ENCODE measurements at regions not wholly inside any gene's neighbourhood (a gene's known extent, or its start where the extent isn't known, plus 50 kb on each side); places are given as distances from the start of the nearest gene placed in this dataset.

DNA sequence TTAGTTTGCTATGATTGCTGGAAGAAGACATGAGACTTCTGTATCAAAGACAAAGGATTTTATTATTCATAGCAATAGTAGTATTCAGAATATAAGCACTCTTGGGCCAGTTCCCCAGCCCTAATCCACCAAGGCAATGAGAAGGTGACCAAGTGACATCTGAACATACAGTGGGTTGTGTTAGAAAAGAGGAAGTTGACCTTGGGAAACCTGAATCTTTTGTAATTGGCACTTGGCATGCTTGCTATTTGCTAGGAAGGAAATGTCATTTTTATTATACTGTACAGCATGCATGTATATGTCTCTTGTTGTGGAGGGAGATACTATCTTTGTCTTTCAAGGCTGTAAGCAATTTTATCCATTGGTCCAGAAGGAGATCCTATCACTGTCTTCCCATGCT is 216.1 kb upstream of the FAT1 start:
- H3K9me3 ChIP-seq: no peaks in the 10 kb centered on the region
- H3K27me3 ChIP-seq: no peaks in the 10 kb centered on the region
- H3K4me1 ChIP-seq: peaks cover 0 to 30% (median 0%) of the 10 kb centered on the region in 3 donors
- H3K27ac ChIP-seq: no peak overlapping the region
- H3K36me3 ChIP-seq: no peaks in the 10 kb centered on the region
- H3K4me3 ChIP-seq: no peak overlapping the region
- no peak for TF ChIP-seq POLR2AphosphoS5 (IDR thresholded peaks at IDR 0.05)
- TF ChIP-seq EP300 (IDR thresholded peaks at IDR 0.05): no peak
- TF ChIP-seq, protein P1, sequence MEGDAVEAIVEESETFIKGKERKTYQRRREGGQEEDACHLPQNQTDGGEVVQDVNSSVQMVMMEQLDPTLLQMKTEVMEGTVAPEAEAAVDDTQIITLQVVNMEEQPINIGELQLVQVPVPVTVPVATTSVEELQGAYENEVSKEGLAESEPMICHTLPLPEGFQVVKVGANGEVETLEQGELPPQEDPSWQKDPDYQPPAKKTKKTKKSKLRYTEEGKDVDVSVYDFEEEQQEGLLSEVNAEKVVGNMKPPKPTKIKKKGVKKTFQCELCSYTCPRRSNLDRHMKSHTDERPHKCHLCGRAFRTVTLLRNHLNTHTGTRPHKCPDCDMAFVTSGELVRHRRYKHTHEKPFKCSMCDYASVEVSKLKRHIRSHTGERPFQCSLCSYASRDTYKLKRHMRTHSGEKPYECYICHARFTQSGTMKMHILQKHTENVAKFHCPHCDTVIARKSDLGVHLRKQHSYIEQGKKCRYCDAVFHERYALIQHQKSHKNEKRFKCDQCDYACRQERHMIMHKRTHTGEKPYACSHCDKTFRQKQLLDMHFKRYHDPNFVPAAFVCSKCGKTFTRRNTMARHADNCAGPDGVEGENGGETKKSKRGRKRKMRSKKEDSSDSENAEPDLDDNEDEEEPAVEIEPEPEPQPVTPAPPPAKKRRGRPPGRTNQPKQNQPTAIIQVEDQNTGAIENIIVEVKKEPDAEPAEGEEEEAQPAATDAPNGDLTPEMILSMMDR (IDR thresholded peaks at IDR 0.05): no peak
- no peak for TF ChIP-seq POLR2A (IDR thresholded peaks at IDR 0.05)
- ATAC-seq: no peak

DNA sequence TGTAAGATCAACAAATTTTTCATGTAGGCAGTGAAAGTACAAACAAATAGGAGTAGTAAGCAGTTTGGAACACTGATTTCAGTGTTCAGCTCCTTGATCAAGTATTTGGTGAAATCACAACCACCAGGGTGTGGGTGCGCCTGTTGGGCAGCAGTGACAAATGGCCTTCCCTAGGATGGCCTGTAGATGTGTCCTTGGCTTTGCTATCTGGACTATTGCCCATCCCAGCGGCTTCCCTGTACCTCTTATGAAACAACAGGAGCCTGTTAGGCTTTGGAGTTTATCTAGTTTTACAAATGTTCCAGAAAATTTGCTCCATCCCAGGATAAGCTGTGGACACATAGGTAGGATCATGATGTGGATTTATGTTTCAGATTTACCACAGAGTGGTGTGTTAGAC is 216.8 kb upstream of the FAT1 start:
- no peak for ATAC-seq
- Histone ChIP-seq H3K4me3 (no peak overlapping the region), H3K4me1 (peaks cover 0 to 30% (median 0%) of the 10 kb centered on the region in 3 donors), H3K27me3 (no peaks in the 10 kb centered on the region), H3K27ac (no peak overlapping the region), H3K36me3 (no peaks in the 10 kb centered on the region), H3K9me3 (no peaks in the 10 kb centered on the region)
- TF ChIP-seq EP300 (IDR thresholded peaks at IDR 0.05) (no peak), POLR2A (IDR thresholded peaks at IDR 0.05) (no peak), POLR2AphosphoS5 (IDR thresholded peaks at IDR 0.05) (no peak)
- TF ChIP-seq, protein P1 (IDR thresholded peaks at IDR 0.05): no peak
- 80 to 90% methylated on average over 2 of the region's 2 CpGs for WGBS, 2 donors (ENCODE audit: low coverage in 1 of 2)

DNA sequence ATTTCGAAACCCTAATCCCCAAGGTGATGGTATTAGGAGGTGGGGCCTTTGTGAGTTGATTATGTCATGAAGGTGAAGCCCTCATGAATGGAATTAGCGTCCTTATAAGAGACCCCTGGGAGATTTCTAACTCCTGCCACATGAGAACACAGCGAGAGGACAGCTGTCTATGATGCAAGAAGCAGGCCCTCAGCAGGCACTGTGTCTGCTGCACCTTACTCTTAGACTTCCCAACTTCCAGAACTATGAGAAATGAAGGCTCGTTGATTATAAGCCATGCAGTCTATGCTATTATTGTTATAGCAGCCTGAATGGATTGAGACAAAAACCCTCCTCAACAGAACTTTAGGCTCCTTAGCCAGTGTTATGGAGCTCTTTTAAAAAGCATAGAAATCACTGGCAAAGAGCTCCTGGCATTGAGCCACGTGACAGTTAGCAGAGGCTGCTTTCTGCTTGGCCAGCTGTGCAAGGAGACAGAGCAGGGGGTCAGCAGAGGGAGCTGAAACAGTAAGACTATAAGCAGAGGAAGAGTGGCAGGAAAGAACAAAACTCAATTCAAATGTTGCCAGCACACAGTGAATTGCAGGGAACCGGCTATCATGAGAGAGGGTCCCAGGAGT is 219.2 kb upstream of the FAT1 start:
- H3K27ac ChIP-seq: no peak overlapping the region
- no peaks in the 10 kb centered on the region for H3K9me3 ChIP-seq
- no peaks in the 10 kb centered on the region for H3K36me3 ChIP-seq
- TF ChIP-seq, protein P1 (IDR thresholded peaks at IDR 0.05): no peak
- 52 to 55% methylated on average over 5 to 6 of the region's 6 CpGs for WGBS, 2 donors (ENCODE audit: low coverage in 1 of 2)
- H3K4me1 ChIP-seq: peaks cover 0 to 11% (median 0%) of the 10 kb centered on the region in 3 donors
- H3K4me3 ChIP-seq: no peak overlapping the region
- H3K27me3 ChIP-seq: no peaks in the 10 kb centered on the region
- ATAC-seq: no peak

DNA sequence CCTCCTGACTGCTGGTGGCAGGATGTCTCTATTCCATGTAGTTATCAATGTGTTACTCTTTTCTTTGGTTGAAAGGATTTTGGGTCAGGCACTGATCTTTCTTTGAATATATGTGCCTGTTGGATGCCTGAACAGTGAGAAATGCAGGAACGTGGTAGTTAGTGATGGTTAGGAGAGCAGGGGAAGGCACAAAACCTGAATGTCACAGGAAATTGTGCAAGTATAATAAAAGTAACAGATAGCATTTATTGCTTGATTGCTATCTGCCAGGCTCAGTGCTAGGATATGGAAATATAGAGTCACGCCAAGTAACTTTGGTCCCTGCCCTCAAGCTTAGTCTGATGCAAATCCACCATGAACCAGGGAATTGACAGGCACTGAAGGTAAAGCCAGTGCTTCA is 219.8 kb upstream of the FAT1 start:
- H3K27ac ChIP-seq: no peak overlapping the region
- H3K36me3 ChIP-seq: no peaks in the 10 kb centered on the region
- H3K27me3 ChIP-seq: no peaks in the 10 kb centered on the region
- no peak overlapping the region for H3K4me3 ChIP-seq
- no peaks in the 10 kb centered on the region for H3K9me3 ChIP-seq
- no peak for ATAC-seq
- 80 to 85% methylated on average over 1 to 2 of the region's 2 CpGs for WGBS, 2 donors (ENCODE audit: low coverage in 1 of 2)
- peaks cover 0 to 11% (median 0%) of the 10 kb centered on the region in 3 donors for H3K4me1 ChIP-seq
- no peak for TF ChIP-seq EP300 (IDR thresholded peaks at IDR 0.05)
- no peak for TF ChIP-seq POLR2A (IDR thresholded peaks at IDR 0.05)
- no peak for TF ChIP-seq POLR2AphosphoS5 (IDR thresholded peaks at IDR 0.05)
- TF ChIP-seq, protein P1 (IDR thresholded peaks at IDR 0.05): no peak

DNA sequence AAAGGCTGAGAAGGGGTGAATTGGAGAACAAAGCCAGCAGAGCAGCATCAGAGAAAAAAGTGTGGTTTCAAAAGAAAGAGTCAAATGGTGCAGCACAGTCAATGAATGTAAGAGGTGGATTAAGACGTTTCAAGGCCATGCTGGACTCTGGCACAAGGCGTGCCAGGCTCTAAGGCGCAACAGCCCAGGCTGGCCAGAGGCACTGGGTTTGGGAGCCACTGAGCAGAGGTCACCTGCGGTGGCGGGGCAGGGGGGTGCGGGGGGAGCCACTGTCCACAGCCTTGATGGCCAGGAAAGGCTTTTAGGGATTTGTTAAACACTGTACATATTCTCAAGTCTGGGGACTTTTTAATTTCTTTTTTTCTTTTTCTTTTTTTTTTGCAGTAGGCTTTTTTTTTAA is 222.5 kb upstream of the FAT1 start:
- Histone ChIP-seq H3K27me3 (no peaks in the 10 kb centered on the region), H3K4me3 (no peak overlapping the region), H3K4me1 (peaks cover 0 to 11% (median 0%) of the 10 kb centered on the region in 3 donors), H3K36me3 (no peaks in the 10 kb centered on the region), H3K9me3 (no peaks in the 10 kb centered on the region), H3K27ac (no peak overlapping the region)
- ATAC-seq: no peak
- TF ChIP-seq POLR2AphosphoS5 (IDR thresholded peaks at IDR 0.05) (no peak), POLR2A (IDR thresholded peaks at IDR 0.05) (no peak), EP300 (IDR thresholded peaks at IDR 0.05) (no peak)
- TF ChIP-seq, protein P1 (IDR thresholded peaks at IDR 0.05): no peak
- 89 to 94% methylated on average over 3 to 6 of the region's 6 CpGs for WGBS, 2 donors (ENCODE audit: low coverage in 1 of 2)

All from gastroesophageal sphincter (tissue), 4 donors.